Suppressor macrophage treated with lipopolysaccharide for 1 hour (primary cell): ENCODE measurements at regions not wholly inside any gene's neighbourhood (a gene's known extent, or its start where the extent isn't known, plus 50 kb on each side); places are given as distances from the start of the nearest gene placed in this dataset.

Experiments used
- DNase-seq, 3 donors: peaks; one replicate each; pipeline ENCODE4 v3.0.0-alpha.2; 2020 to 2022

DNA sequence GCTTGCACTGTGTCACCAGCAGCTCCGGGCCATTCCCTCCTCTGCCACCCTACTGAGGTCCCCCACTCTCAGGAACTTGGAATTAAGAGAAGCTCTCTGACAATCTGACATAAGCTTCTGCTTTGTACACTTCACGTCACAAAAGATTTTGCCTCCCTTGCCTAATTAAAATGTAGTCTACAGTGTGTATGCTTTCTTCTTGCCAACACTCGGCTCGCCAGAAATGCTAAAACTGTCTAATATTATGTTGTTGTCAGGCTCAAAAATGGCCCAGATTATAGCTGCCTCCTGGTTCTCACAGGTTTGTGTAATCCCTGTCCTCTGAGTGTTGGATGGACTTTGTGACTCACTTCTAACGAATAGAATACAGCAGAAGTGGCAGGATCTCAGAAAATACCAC, 474.7 kb downstream of the MBD2 start:
- no peak for DNase-seq

DNA sequence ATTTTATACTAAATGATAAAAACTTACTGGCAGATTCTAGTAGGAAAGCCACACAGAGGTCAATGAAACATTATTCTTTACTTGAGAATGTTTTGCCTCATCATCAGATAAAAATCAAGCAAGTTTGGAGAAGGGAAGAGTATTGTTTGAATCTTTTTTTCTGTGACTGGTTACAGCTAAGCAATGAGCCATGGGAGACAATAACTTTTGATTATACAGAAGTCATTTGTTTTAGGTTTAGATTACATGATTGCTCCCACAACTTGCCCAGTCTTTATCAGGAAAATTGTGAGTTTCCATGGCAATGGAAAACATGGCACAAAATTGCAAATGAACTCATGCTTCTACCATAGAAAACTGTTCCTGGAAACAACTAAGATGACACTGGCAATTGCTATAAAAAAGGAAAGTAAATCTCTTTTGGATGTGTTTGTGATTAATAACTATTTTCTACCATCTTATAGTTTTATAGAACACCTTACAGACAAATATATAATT, 476.8 kb downstream of the MBD2 start:
- DNase-seq, result no peak

DNA sequence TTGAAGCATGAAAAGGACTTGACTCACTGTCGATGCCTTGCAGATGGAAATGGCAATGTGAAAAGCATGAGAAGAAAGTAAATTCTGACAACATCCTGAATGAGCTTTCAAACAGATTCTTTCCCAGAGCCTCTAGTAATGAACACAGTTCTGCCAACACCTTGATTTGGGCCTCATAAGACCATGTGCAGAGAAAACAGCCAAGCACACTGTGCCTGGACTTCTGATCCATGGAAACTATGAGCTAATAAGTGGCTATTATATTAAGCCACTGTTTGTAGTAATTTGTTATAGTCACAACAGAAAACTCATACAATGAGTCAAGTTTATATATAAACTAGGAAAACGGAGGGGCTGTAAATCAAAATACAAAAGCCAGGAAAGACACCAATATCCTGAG, 477.3 kb downstream of the MBD2 start:
- DNase-seq, result no peak

DNA sequence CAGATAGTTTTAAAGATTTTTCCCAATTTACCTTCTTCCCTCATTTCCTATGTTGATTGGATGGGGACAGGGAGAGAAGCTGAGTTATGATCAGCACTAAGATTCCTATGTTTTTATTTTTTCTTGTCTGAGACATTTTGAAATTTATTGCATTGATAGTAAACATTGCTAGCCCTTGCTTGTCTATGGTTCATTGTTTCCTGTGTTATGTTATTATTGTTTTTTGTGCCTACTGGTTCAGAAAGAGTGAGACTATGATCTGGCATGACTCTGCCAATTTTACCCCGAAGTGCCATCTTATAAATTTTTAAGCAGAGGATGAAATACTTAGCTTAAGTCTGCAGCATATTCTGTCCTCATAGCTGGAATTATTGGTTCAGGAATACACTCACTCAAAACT, 478.5 kb downstream of the MBD2 start:
- DNase-seq, result no peak

DNA sequence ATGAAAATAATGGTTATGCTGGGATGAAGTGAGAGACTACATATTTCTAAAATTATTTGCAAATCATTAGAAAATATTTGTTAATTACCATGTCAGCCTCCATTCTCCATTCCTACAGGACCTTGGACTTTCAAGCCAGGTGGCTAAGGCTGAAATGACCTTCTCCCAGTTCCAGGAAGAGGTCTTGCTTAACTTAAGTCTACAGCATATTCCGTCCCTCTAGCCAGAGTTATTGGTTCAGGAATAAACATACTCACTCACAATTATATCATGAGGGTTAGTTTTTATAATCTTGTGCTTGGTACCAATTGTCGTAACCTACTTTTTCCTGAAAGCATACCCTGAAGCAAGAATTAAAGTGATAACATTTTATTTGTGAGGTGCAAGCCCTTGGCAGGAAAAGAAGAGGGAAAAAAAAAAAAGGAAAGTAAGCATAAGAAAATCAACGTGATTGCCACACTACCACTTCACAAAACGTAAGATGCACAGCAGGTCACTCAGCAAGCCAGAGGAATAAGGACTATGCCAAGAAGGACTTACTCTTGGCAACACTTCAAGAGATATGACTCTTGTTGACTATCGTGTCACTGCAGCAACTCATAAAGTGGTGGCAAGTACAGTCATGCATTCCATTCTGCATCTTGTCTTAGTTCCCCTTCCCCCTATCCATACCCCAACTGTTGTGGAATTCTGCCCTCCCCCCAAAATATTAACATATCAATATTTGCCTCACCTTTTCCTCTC, 479.1 kb downstream of the MBD2 start:
- DNase-seq, result no peak

DNA sequence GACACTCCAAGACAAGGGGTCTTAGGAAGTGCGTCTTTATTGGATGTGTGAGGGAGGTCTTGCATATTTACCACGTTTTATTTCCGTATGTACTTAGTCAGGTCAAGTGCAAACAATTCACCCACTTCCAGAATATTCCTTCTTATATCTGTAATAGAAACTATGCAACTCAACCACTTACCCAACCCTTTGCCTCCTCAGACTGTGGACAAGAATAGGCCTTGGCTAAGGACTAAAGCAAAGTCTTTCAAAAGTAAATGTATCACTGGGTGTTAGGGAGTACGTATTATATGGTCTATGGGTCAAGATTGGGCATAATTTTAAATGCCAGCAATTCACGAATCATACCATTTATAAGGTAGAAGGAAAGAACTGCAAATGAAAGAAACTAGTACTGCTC, 484.8 kb downstream of the MBD2 start:
- no peak for DNase-seq

DNA sequence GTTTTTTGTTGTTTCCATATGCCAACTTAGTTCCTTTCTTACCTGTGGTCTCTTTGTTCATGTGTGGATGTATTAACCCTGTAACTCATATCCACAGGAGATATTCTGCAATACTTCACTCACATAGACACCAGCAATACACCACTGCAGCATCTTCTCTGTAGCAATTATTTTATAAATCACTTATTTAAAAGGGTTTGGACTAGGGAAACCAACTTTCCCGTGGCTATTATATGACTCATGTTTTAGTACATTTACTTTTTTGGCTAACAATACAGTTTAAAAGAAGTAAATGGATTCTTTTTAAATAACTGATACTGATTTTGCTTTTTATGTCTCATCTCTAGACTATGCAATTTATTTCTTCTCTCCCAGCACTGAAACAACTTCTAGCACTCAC, 488.9 kb downstream of the MBD2 start:
- DNase-seq, result no peak

DNA sequence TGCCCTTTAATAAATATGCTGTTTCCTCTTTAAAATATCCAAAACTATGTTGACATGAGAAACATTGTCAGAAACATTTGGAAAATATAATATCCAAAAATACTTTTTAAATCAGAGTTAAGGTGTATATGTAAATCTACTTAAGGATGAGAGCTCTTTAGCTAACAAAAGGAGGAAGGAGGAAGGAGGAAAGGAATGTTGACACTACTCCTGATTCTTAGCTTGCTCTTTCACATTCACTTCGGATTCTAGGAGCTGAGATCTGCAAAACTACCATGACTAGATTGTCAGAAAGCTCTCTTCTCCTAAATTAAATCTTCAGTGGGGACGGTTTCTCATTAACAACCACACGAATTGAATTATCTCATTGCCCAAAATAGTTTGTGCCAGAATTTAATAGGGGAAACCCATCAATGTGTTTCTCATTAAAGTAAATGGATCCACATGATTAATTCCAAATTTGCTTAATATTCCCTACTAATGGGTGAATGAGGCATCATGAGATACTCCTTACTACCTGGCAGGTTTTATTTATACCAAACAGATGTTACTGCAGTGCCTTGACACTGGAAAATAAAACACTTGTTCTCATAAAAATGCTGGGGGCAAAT, 509.1 kb downstream of the MBD2 start:
- DNase-seq, result no peak

DNA sequence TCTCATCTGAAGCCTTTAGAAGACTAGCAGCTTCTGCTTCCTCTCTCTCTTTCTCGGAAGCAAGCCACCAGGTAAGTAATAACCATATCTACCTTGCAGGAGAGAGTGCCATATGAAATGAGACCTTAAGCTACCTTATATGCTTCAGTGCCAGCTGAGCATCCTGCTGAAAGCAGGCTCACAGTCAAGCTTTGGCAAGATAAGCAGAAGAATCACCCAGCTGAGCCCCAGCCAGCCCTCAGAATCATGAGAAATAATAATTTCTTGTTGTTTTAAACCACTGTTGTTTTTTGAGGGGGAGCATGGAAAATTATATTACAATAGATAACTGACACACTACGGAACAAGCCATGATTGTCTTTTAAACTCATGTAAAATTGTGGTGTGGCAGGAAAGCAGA, 514.4 kb downstream of the MBD2 start:
- no peak for DNase-seq

DNA sequence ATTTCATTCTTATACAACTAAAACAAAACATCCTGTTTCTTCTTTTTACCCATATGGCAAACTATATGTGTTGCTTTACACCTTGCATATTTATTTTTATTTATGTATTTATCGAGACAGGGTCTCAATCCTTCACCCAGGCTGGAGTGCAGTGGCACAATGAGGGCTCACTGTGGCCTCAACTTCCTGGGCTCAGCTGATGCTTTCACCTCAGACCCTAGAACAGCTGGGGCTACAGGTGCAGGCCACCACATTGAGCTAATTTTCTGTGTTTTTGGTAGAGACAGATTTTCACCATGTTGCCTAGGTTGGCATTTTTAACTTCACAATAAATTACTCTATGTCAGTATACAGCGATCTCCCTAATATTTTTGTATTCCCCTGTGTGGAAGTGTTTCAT, 522.0 kb downstream of the MBD2 start:
- DNase-seq, result no peak

DNA sequence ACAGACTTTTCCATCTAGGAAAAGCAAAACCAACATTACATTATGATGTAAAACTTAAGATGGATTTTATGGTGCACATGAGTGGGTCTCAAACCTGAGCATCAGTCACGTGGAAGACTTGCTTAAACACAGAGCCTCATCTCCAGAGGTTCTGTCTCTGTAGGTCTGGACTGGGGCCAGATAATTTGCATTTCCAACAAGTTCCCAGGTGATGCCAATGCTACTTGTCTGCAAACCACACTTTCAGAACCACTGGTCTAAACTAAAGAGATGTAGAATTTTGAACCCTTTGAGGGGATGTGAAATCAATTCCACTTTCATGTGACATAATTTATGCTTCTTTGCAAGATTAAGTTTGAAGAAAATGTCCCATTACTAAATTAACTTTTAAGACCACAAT, 522.8 kb downstream of the MBD2 start:
- DNase-seq, result no peak

DNA sequence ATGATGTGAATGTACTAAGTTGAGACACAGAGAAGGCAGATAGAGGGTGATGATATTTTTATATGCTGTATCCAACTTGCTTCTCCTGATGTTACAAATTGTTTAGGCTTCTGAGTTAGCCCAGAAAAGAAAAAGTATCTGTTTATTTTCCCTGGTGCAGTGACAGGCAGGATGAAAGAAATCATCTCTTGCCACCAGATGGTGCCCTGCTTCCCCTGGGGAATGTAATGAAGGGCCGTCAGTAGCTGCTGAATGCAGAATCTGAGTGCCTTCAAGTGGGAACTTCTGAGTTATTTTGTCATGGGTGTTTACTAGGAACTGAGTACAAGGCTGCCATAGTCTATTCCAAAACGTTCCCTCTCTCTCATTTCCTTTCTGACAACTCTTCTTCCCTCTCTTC, 525.6 kb downstream of the MBD2 start:
- peak in 2 of 3 donors; percentile 2 to 12 for DNase-seq

DNA sequence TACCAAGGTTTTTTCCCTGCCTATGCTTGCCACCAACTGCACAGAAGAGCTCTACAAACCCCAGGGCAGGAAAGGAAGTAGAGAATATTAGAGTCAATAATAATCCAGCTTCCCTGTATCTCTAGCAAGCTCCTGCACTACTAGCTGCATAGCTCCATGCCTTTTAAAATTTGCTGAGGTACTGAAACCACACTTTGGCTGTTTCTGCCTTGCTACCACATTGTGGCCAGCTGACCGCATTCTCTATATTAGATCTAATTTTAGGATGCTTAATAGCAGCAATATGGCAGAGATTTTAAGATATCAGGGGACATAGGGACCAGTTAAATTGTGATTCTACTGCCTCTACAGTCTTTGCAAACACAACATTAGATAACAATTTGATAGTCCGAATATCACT, 534.6 kb downstream of the MBD2 start:
- no peak for DNase-seq

DNA sequence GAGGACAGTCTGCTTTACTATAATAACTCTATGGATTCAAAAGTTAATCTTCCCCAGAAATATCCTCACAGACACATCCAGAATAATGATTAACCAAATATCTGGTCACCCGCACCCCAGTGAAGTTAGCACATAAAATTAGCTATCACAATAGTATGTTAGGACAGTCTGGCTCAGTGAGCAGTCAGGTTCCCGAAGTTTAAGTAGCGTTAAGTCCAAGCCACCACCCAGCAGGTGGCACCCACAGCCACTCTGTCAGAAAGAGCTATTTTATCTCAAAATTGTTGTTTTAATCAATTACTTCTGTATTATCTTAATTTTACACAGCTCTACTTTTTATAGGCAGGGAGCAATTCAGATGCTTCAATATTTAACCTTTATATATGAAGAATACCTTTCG, 537.5 kb downstream of the MBD2 start:
- no peak for DNase-seq

DNA sequence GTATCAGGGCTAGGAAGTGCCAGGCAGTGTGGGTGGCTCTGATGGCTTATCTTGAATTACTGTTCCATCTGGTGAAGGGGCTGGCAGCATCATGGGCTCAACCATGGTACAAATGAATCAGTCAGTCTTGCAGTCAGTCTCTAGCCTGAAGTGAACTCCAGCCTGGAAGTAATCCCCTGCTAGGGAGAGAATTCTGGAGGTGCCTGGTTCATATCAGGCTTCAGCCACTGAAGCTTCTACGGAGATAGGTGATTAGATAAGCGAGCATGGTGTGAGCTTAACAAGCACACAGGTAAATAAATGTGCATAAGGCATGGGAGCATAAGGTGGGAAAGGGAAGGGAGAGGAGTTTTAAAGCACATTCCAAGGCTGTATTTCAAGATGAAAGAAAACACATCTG, 541.7 kb downstream of the MBD2 start:
- DNase-seq, result no peak

DNA sequence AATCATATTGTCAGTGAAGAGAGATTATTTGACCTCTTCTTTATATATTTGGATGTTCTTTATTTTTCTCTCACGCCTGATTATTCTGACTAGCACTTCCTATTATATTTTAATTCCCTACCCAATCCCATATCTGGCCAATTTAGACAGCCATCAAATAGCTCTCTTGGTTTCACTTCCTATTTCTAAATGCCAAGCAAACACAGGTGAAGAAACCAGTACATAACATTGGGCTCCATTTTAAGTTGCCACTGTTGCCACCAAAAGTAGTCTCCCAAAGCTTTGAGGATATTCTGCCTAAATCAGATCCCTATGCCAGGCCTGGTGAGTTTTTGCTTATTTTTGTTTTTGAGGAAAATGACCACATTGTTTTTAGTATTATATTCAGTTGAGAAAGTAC, 547.0 kb downstream of the MBD2 start:
- no peak for DNase-seq

DNA sequence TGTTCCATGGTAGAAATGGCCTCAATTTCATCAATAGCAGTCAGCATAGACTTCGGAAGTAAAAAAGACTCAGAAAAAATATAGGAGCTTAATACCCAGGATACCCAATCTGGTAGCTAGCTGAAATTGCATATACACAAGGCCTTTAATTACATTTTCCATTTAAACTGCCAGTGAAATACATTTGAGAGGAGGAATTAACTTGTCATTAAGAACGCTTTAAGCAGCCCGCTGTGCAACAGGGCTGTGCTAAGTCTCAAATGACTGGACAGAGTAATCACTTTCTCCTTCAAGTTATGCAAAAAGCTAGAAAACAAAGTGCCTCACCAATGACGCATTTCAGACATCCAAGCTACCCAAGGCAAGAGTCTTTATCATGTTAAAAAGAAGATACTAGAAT, 558.8 kb downstream of the MBD2 start:
- no peak for DNase-seq

DNA sequence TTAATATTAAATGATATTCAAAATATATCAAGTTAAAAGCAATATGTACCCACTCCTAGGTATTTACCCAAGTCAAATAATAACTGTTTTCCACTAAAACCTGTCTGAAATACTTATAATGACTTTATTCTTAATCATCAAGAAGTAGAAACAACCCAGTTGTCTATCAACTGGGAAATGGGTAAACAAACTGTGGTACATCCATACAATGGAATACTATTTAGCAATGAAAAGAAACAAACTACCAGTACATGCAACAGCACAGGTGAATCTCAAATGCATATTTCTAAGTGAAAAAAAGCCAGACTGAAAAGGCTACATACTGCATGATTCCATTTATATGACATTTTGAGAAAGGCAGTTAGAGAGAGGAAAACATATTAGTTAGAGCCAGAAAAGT, 559.9 kb downstream of the MBD2 start:
- no peak for DNase-seq

DNA sequence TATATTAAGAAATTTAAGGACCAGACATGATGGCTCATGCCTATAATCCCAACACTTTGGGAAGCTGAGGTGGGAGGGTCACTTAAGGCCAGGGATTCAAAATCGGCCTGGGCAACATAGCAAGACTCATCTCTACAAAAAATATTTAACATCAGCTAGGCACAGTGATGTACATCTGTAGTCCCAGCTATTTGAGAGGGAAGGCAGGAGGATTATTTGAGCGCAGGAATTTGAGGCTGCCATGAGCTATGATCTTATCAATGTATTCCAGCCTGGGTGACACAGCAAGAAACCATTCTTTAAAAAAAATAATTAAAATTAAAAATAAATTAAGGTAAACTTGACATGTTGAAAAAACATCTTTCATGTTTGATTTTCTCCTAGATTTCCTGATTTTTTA, 564.2 kb downstream of the MBD2 start:
- DNase-seq, result no peak

DNA sequence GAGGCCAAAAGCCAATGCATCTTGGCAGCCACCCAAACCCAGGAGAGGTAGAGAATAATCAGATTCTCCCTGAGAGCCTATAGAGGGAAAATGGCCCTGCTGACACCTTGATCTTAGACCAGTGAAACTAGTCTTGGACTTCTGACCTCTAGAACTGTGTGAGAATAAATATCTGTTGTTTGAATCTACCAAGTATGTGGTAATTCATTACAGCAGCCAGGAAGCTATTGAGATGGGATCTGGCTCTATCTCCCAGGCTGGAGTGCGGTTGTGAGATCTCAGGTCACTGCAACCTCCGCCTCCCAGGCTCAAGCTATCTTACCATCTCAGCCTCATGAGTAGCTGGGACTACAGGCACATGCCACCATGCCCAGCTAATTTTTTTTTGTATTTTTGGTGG, 567.2 kb downstream of the MBD2 start:
- no peak for DNase-seq

DNA sequence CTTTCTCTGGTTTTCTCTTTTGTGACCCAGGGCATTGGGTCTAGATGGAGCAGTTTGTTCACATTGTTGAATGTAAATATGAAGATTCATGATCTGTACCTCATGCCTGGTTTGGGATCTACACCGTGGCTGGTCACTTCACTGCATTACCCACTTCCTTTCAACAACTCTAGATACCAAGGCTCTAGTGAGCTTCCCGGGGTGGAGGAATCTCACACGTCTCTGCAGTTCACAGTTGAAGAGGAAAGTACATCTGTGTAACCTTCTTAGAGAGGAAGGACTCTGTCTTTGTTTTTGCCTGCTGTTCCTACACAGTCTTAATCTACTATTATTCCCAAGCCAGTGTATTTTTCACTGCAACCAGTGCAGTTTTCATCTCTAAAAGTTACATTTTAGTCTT, 574.8 kb downstream of the MBD2 start:
- DNase-seq, result no peak

DNA sequence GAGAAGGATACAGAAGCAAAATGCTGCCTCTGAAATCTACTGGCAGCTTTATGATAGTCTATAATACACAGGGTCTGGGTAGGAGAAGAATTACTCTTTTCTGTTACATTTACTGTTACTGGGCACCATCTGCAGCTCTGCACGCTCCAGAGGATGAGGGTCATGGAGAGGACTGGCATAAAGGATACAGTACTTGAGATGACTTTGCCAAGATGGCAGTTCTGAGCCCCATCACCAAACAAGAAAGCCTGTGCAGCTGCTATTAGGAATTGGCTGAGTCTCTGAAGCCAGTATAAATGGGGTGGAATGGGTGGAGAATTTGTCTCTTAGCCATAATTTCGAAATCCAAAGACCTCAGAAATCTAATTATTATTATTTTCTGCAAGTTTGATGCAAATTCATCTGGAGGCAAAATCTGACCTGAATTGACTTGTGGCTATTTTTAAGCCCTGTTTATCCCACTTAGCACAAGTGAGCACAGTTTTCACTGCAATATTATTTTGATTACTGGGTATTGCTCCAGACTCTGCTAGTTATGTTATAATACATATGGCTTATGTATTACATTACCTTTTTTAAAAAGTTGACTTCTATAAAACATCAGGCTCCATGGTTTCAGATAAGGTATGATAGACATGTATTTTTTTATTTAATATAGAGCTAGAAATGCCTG, 579.5 kb downstream of the MBD2 start:
- DNase-seq, result no peak

DNA sequence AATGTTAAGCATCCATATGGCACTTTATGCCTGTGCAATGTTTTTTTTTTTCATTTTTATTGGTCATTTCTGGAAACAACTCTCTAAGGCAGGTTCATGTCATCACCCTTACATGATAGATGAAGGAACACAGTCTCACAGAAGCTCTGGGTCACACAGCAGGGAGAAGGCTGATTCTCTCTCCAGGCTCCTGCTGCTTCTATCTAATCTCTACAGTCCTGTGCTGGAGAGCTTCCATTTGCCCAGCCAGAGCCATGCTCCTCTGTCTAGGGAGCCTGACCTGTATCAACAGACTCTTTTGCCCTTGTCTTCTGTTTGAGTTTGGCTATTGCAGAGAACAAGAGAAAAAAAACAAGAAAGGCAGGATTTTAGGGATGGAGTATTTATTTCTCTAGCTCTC, 584.8 kb downstream of the MBD2 start:
- no peak for DNase-seq

DNA sequence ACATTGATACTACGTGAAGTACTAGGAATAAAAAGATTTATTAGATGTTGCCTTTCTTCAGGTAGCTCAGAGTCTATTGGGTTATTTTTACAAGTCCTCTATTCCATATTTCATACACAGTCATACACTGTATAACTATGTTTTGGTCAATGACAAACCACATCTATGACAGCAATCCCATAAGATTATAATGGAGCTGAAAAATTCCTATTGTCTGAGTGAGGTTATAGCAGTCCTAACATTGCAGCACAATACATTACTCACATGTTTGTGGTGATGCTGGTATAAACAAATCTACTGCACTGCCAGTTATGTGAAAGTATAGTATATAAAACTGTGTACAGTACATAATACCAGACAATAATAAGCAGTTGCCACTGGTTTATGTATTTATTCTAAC, 595.1 kb downstream of the MBD2 start:
- DNase-seq, result no peak
